Tibial nerve (tissue), 4 donors: ENCODE measurements at regions not wholly inside any gene's neighbourhood (a gene's known extent, or its start where the extent isn't known, plus 50 kb on each side); places are given as distances from the start of the nearest gene placed in this dataset.

ENCODE experiments used
- CTCF ChIP-seq, 5 experiments: fragments of 200-600 bp in 3 of 5; fragments of 450-650 bp in 2 of 5; sonication (generic) in 3 of 5; IDR thresholded peaks; one replicate each; pipeline ENCODE4 v1.5.1; 2016 to 2019; ENCODE audit warnings: antibody characterized with exemption in 5 of 5, mild to moderate bottlenecking in 3 of 5, moderate library complexity in 2 of 5
- EP300 ChIP-seq, 2 donors: sonication (generic); formaldehyde crosslinking; IDR thresholded peaks; one replicate each; pipeline ENCODE4 v1.6.1; 2017; ENCODE audit warnings: antibody characterized with exemption in 2 of 2, mild to moderate bottlenecking in 1 of 2

- no peak for TF ChIP-seq EP300 (IDR thresholded peaks at IDR 0.05)
- no peak for TF ChIP-seq CTCF (IDR thresholded peaks at IDR 0.05)
Observed at GRCh38 chr9:90301277-90301653, 341.4 kb downstream of the DIRAS2 start.
